AG04450 (cell line): ENCODE measurements at regions not wholly inside any gene's neighbourhood (a gene's known extent, or its start where the extent isn't known, plus 50 kb on each side); places are given as distances from the start of the nearest gene placed in this dataset.

Source experiments
- CTCF ChIA-PET: fragments of 300-600, 350-600 bp; formaldehyde crosslinking; extraction: SDS; loops from one replicate; lab custom pipeline; 2022; ENCODE audit warnings: antibody characterized with exemption, inconsistent platforms; lab: Charles Lee
- POLR2A ChIA-PET: fragments of 350-600 bp; formaldehyde crosslinking; extraction: SDS; loops from one replicate; lab custom pipeline; 2021; ENCODE audit warnings: antibody characterized with exemption, inconsistent platforms; lab: Yijun Ruan, JAX
- DNase-seq: peaks from one replicate; pipeline ENCODE4 v3.0.0-alpha.2; 2011; ENCODE audit warnings: low read depth, low spot score
- H3K27ac ChIP-seq: one replicate; pipeline ENCODE4 v1.5.1; 2012; ENCODE audit warnings: low read depth, low read length, control low read depth
- H3K27me3 ChIP-seq: one replicate; pipeline ENCODE4 v1.6.0; 2012; ENCODE audit warnings: low read length; ENCODE audit not compliant: control insufficient read depth, insufficient read depth
- H3K4me3 ChIP-seq: 2 replicates; pipeline ENCODE4 v1.5.1; 2011; ENCODE audit warnings: mild to moderate bottlenecking, low read depth, low read length, control low read depth
- H3K9me3 ChIP-seq: 2 replicates; pipeline ENCODE4 v1.5.1; 2012; ENCODE audit warnings: low read length; ENCODE audit not compliant: control insufficient read depth, insufficient read depth
- TF ChIP-seq, protein P1 (sequence below): IDR thresholded peaks from 2 replicates; pipeline ENCODE4 v1.5.1; 2011; ENCODE audit warnings: low read depth, low read length, control low read depth, inconsistent platforms

DNA sequence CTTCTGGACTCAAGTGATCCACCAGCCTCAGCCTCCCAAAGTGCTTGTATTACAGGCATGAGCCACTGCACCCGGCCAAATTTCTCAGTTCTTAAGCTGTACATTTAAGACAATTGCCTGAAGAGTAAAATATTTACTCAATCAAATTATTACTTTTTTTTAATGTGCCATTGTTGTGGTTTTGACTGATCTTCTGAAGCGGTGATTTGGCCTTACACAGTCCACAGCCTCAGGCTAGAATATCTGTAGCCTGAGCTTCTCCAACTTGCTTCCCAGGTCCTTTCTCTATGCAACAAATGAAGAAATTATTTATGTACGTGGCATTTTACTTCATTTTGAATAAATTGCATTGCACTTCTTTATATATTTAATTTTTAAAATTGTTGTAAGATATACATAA lies 281.3 kb downstream of the KLF5 start:
- POLR2A ChIA-PET, result no interaction called here
- no peak for DNase-seq
- Histone ChIP-seq H3K4me3 (no peak overlapping the region), H3K27ac (no peak overlapping the region), H3K27me3 (no peaks in the 10 kb centered on the region), H3K9me3 (no peaks in the 10 kb centered on the region)
- TF ChIP-seq, protein P1, sequence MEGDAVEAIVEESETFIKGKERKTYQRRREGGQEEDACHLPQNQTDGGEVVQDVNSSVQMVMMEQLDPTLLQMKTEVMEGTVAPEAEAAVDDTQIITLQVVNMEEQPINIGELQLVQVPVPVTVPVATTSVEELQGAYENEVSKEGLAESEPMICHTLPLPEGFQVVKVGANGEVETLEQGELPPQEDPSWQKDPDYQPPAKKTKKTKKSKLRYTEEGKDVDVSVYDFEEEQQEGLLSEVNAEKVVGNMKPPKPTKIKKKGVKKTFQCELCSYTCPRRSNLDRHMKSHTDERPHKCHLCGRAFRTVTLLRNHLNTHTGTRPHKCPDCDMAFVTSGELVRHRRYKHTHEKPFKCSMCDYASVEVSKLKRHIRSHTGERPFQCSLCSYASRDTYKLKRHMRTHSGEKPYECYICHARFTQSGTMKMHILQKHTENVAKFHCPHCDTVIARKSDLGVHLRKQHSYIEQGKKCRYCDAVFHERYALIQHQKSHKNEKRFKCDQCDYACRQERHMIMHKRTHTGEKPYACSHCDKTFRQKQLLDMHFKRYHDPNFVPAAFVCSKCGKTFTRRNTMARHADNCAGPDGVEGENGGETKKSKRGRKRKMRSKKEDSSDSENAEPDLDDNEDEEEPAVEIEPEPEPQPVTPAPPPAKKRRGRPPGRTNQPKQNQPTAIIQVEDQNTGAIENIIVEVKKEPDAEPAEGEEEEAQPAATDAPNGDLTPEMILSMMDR, result no peak
- CTCF ChIA-PET, result interaction anchor here (0.6 kb wide), 1 partner anchor 427 kb away, joined by 5 read pairs; no protein-coding TSS in a partner anchor

DNA sequence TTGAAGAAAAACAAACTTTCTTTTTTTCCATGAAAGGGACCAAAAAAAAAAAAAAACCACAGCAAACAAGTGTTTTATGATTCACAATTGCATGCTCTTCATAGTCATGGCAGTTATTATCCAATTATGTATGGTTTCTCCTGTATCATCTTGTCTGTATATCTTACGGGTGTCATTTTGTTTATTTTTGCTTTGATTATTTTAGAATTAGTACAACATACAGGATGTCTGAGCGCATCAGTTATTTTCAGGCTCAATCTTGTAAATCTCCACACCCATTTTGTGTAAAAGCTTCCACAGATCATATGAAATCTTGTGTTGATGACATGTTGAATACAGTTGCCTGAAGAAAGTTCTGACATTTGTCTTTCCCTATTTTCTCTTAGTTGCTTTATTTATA lies 280.3 kb downstream of the KLF5 start:
- ChIA-PET POLR2A (no interaction called here), CTCF (interaction anchor here (0.6 kb wide), 1 partner anchor 269 kb away, joined by 10 read pairs; no protein-coding TSS in a partner anchor)
- no peaks in the 10 kb centered on the region for H3K9me3 ChIP-seq
- H3K27me3 ChIP-seq, result no peaks in the 10 kb centered on the region
- TF ChIP-seq, protein P1, result no peak
- H3K4me3 ChIP-seq, result no peak overlapping the region
- no peak for DNase-seq
- no peak overlapping the region for H3K27ac ChIP-seq

DNA sequence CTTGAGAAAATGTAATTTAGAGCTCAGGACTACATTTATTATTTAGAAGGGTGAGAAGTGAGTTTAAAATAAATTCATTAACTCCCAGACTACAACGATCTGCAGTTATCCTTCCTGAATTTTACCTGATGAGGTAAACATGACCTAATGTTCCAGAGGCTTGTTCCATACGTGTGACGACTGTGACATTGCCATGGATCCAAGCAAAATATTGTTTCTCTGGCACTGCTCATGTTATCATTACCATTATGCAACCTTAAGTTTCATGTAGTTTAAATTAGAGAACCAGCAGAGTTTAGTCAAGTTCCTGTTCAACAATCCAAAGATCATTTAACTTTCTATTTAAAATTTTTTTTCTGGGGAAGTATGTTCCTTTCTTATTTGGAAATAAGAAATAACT lies 279.6 kb downstream of the KLF5 start:
- no peaks in the 10 kb centered on the region for H3K27me3 ChIP-seq
- ChIA-PET CTCF (no interaction called here), POLR2A (no interaction called here)
- no peaks in the 10 kb centered on the region for H3K9me3 ChIP-seq
- no peak overlapping the region for H3K27ac ChIP-seq
- no peak overlapping the region for H3K4me3 ChIP-seq
- TF ChIP-seq, protein P1, result no peak
- DNase-seq, result no peak

DNA sequence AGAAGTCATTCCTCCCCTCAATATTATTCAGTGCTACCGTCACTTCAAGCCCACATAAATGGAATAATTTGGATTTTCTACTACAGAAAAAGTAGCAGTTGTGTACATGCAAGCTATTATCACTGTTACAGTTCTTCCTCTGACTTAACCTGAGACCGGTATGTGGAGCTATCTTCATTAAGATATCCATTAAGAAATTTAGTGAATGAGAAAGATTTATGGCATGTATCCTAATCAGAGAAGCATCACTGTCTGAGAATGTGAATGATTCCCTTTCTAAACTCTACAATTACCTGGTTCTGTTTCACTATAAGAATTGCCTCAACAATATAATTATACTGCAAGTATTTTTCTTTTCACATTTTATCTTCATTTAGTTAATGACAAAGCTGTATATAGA lies 278.7 kb downstream of the KLF5 start:
- no peak overlapping the region for H3K4me3 ChIP-seq
- no peak for DNase-seq
- no peak overlapping the region for H3K27ac ChIP-seq
- TF ChIP-seq, protein P1, result no peak
- H3K27me3 ChIP-seq, result no peaks in the 10 kb centered on the region
- H3K9me3 ChIP-seq, result no peaks in the 10 kb centered on the region
- POLR2A ChIA-PET, result no interaction called here
- CTCF ChIA-PET, result no interaction called here

DNA sequence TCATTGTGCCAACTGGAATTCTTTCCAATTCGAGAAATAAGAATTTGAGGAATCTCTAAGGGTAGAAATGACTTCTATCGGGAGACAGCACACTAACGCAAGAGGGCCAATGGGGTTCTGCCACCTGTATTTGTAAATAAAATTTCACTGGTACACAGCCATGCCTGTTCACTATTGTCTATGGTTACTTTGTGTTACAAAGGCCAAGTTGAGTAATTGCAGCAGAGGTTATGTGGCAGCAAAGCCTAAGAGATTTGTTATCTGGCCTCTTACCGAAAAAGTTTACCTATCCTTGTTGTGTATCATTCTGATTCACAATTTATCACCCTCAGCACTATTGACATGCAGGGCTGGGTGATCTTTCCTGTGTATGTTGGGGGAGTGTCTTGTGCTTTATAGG lies 278.0 kb downstream of the KLF5 start:
- H3K9me3 ChIP-seq, result no peaks in the 10 kb centered on the region
- no peak overlapping the region for H3K4me3 ChIP-seq
- H3K27ac ChIP-seq, result no peak overlapping the region
- ChIA-PET POLR2A (no interaction called here), CTCF (no interaction called here)
- no peak for DNase-seq
- no peaks in the 10 kb centered on the region for H3K27me3 ChIP-seq
- TF ChIP-seq, protein P1, result no peak
